Aorta (tissue), 5 donors: ENCODE measurements at regions not wholly inside any gene's neighbourhood (a gene's known extent, or its start where the extent isn't known, plus 50 kb on each side); places are given as distances from the start of the nearest gene placed in this dataset.

Source experiments
- ATAC-seq: fragments of 200-7000 bp; cut with Tn5 transposase; one replicate; pipeline ENCODE4 v1.9.1; 2022; ENCODE audit warnings: moderate library complexity; ENCODE audit not compliant: low FRiP score
- DNase-seq, 2 donors: peaks; one replicate each; pipeline ENCODE4 v3.0.0-alpha.2; 2020
- H3K27ac ChIP-seq, 2 donors: one replicate each; pipeline ENCODE4 v1.5.1; 2013; ENCODE audit warnings: low read length in 2 of 2, mild to moderate bottlenecking in 2 of 2, moderate library complexity in 2 of 2, control low read depth in 1 of 2, inconsistent platforms in 1 of 2, low read depth in 1 of 2
- H3K27me3 ChIP-seq, 2 donors: one replicate each; pipeline ENCODE4 v1.6.1; 2013; ENCODE audit warnings: control low read depth in 1 of 2, low read length in 1 of 2, mild to moderate bottlenecking in 1 of 2, moderate library complexity in 1 of 2; ENCODE audit not compliant: insufficient read depth in 2 of 2, control insufficient read depth in 1 of 2
- H3K36me3 ChIP-seq, 2 donors: one replicate each; pipeline ENCODE4 v1.6.1; 2013; ENCODE audit warnings: control low read depth in 1 of 2, low read length in 1 of 2, mild to moderate bottlenecking in 1 of 2; ENCODE audit not compliant: insufficient read depth in 2 of 2, control insufficient read depth in 1 of 2
- H3K4me1 ChIP-seq, 2 donors: one replicate each; pipeline ENCODE4 v1.6.1; 2013; ENCODE audit warnings: low read length in 2 of 2, control low read depth in 1 of 2, mild to moderate bottlenecking in 1 of 2, moderate library complexity in 1 of 2; ENCODE audit not compliant: insufficient read depth in 2 of 2, control insufficient read depth in 1 of 2
- H3K4me3 ChIP-seq, 2 donors: one replicate each; pipeline ENCODE4 v1.5.1; 2013; ENCODE audit warnings: low read length in 2 of 2, control low read depth in 1 of 2, mild to moderate bottlenecking in 1 of 2
- H3K9me3 ChIP-seq: one replicate; pipeline ENCODE4 v1.6.1; 2013; ENCODE audit warnings: mild to moderate bottlenecking, low read length; ENCODE audit not compliant: control insufficient read depth
- WGBS, 2 donors: extraction: QIAGEN DNeasy Blood & Tissue Kit; methylation state at CpG; one replicate each; pipeline ENCODE4 v1.1.7; 2013; 5-methylcytosine and 5-hydroxymethylcytosine counted together
- intact Hi-C, 2 donors: fragments of 100-400 bp; cut with DNase I; formaldehyde crosslinking; loops; one replicate each; pipeline versions ENCODE4 v1.14.2 to v1.15.0; 2022
- donor health status: healthy with polysubstance abuse.
- donor health status: Bipolar disorder and iron deficiency.
- donor health status: DM: no; HTN: no; CAD: no.
- donor health status: DM: no; HTN: no; CAD: no.
- donor health status: DM: yes; HTN: yes; CAD: no.

GRCh38 chr7:54678763-54679489, 80.1 kb downstream of the SEC61G start:
- ATAC-seq (no peak), DNase-seq (no peak)
- no peak overlapping the region for H3K27ac ChIP-seq
- H3K9me3 ChIP-seq = no peaks in the 10 kb centered on the region
- no peaks in the 10 kb centered on the region for H3K4me1 ChIP-seq
- no peaks in the 10 kb centered on the region for H3K27me3 ChIP-seq
- H3K36me3 ChIP-seq = no peaks in the 10 kb centered on the region
- intact Hi-C loops = no loop called here
- no peak overlapping the region for H3K4me3 ChIP-seq
- 82 to 86% methylated on average over 6 of the region's 6 CpGs for WGBS, 2 donors

- H3K4me3 ChIP-seq = no peak overlapping the region
- ATAC-seq (no peak), DNase-seq (no peak)
- no peak overlapping the region for H3K27ac ChIP-seq
- H3K36me3 ChIP-seq = no peaks in the 10 kb centered on the region
- no peaks in the 10 kb centered on the region for H3K9me3 ChIP-seq
- WGBS, 2 donors = 92 to 94% methylated on average over 3 of the region's 3 CpGs
- H3K27me3 ChIP-seq = no peaks in the 10 kb centered on the region
- H3K4me1 ChIP-seq = no peaks in the 10 kb centered on the region
- intact Hi-C loops = no loop called here
These were observed 84.1 kb downstream of the SEC61G start for GRCh38 chr7:54674891-54675290.

GRCh38 chr7:54672519-54672918, 86.5 kb downstream of the SEC61G start:
- peaks cover 0 to 2% of the 10 kb centered on the region in 2 donors for H3K27me3 ChIP-seq
- 85 to 87% methylated on average over 4 of the region's 4 CpGs for WGBS, 2 donors
- H3K9me3 ChIP-seq = no peaks in the 10 kb centered on the region
- H3K4me3 ChIP-seq = no peak overlapping the region
- intact Hi-C loops = no loop called here
- DNase-seq (no peak), ATAC-seq (no peak)
- H3K4me1 ChIP-seq = no peaks in the 10 kb centered on the region
- H3K27ac ChIP-seq = no peak overlapping the region
- no peaks in the 10 kb centered on the region for H3K36me3 ChIP-seq

- peaks cover 0 to 2% of the 10 kb centered on the region in 2 donors for H3K27me3 ChIP-seq
- peak overlapping the region in 1 of 2 donors; percentile 1 for H3K4me3 ChIP-seq
- intact Hi-C loops = no loop called here
- no peaks in the 10 kb centered on the region for H3K4me1 ChIP-seq
- 3 to 5% methylated on average over 62 of the region's 62 CpGs for WGBS, 2 donors
- ATAC-seq (peak; percentile 72), DNase-seq (peak in 1 of 2 donors; percentile 79)
- no peak overlapping the region for H3K27ac ChIP-seq
- H3K9me3 ChIP-seq = peaks cover 1% of the 10 kb centered on the region
- H3K36me3 ChIP-seq = no peaks in the 10 kb centered on the region
These were observed 94.5 kb downstream of the SEC61G start for GRCh38 chr7:54664235-54665228.

DNA sequence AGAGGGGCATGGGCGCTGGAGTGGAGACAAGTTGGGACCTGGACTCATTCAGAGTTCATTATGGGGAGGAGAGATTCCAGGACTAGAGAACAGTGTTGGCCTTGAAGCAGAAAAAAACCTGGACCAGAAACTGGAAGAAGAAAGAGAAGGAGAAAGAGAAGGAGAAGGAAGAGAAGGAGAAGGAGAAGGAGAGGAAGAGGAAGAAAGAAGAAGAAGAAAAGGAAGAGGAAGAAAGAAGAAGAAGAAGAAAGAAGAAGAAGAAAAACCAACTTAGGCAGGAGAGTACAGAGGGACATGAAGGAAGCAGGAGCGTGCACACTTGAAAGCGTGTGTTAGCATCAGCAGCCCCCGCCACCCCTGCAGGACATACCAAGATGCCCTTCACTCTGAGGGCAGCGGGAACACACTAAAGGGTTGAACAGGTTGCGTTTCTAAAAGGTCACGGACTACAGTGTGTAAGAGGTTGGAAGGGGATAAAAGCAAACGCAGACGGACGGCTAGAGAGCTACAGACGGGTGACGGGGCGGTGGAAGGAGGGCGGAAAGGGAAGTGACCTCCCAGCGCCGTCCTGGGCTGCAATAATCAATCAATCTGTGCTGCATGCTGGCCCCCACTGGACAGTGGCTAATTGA, 95.3 kb downstream of the SEC61G start:
- peak; percentile 5 for ATAC-seq
- Histone ChIP-seq H3K36me3 (no peaks in the 10 kb centered on the region), H3K27ac (no peak overlapping the region), H3K9me3 (peaks cover 1% of the 10 kb centered on the region), H3K4me1 (no peaks in the 10 kb centered on the region), H3K4me3 (peak overlapping the region in 1 of 2 donors; percentile 1), H3K27me3 (no peaks in the 10 kb centered on the region)
- WGBS, 2 donors = 17 to 21% methylated on average over 16 of the region's 16 CpGs
- no peak for DNase-seq
- intact Hi-C loops = no loop called here

DNA sequence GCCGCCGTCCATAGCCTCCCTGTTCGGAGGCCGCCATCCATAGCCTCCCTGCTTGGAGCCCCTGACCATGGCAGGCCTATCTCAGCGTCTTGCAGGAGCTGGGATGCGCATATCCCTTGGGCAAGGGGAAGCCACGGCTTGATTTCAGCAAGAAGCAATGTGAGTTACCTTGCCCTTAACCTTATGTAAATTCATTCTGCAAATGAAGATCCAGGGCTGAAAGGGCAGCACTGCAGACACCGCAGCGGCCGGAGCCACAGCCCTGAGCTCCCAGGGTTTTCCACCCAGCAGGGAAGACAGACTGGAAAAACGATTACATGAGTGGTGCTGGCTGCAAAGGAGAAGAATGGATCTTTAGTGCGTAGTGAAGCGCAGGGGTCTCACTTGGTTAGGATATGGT, 95.8 kb downstream of the SEC61G start:
- intact Hi-C loops = no loop called here
- Histone ChIP-seq H3K9me3 (peaks cover 1% of the 10 kb centered on the region), H3K36me3 (no peaks in the 10 kb centered on the region), H3K27ac (no peak overlapping the region), H3K27me3 (no peaks in the 10 kb centered on the region), H3K4me1 (no peaks in the 10 kb centered on the region), H3K4me3 (no peak overlapping the region)
- 72 to 80% methylated on average over 13 of the region's 13 CpGs for WGBS, 2 donors
- no peak for ATAC-seq
- DNase-seq = no peak

DNA sequence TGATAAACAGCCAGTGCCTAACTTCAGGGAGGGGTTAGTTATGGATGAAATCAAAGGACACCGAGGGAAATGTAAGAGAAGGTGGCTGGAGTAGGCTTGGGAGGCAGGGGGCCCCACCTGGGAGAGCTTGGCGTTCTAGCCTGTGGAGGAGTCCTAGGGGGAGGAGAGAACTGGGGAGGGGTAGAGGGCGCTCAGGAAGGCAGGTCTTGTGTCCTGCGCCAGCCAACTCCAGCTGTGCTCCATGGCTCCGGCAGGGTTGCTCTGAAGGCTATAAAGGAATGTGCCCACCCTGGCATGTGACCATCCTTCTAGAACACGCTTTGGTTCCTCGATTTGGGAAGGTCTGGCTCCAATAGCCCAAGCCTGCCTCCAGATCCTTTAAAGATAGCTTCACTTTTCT, 96.3 kb downstream of the SEC61G start:
- intact Hi-C loops = no loop called here
- ATAC-seq (no peak), DNase-seq (no peak)
- H3K4me1 ChIP-seq = no peaks in the 10 kb centered on the region
- H3K27me3 ChIP-seq = no peaks in the 10 kb centered on the region
- WGBS, 2 donors = 72 to 75% methylated on average over 7 of the region's 7 CpGs
- H3K27ac ChIP-seq = no peak overlapping the region
- no peaks in the 10 kb centered on the region for H3K36me3 ChIP-seq
- H3K4me3 ChIP-seq = no peak overlapping the region
- H3K9me3 ChIP-seq = peaks cover 1% of the 10 kb centered on the region

DNA sequence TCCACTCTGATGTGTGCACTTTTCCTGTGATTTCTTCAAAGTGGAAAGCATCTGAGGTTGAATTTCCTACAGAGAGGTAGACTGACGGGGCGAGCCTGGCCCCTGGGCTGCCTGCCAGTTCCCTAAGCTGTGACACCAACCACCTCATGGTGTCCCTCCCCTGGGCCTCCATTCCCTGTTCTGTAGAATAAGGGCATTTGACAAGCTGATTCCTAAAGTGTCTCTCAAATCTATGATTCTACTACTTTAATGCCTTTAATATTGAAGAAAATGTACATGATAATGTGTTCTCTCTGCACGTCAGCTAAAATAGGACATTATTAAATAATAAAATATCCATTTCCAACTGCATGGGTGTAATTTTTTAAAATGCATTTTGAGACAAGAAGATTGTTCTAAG, 105.1 kb downstream of the SEC61G start:
- Histone ChIP-seq H3K36me3 (no peaks in the 10 kb centered on the region), H3K4me1 (no peaks in the 10 kb centered on the region), H3K27me3 (no peaks in the 10 kb centered on the region), H3K27ac (no peak overlapping the region), H3K9me3 (no peaks in the 10 kb centered on the region), H3K4me3 (no peak overlapping the region)
- no peak for DNase-seq
- no peak for ATAC-seq
- intact Hi-C loops = no loop called here
- 33 to 44% methylated on average over 3 of the region's 3 CpGs for WGBS, 2 donors
